ENCODE measurements at regions not wholly inside any gene's neighbourhood (a gene's known extent, or its start where the extent isn't known, plus 50 kb on each side); places are given as distances from the start of the nearest gene placed in this dataset.
"Not testable (repeated sequence)": the region's sequence is repeated elsewhere in the genome, so short reads cannot be mapped to it uniquely, and the experiment has no call there.

DNA sequence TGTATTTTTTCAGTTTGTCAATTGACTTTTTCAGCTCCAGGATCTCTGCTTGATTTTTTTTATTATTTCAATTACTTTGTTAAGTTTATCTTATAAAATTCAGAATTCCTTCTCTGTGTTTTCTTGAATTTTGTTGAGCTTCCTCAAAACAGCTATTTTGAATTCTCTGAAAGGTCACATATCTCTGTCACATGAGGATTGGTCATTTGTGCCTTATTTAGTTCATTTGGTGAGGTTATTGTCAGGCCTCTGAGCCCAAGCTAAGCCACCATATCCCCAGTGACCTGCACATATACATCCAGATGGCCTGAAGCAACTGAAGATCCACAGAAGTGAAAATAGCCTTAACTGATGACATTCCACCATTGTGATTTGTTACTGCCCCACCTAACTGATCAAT is 98.4 kb upstream of the SETMAR start:
- TF ChIP-seq, protein P1, sequence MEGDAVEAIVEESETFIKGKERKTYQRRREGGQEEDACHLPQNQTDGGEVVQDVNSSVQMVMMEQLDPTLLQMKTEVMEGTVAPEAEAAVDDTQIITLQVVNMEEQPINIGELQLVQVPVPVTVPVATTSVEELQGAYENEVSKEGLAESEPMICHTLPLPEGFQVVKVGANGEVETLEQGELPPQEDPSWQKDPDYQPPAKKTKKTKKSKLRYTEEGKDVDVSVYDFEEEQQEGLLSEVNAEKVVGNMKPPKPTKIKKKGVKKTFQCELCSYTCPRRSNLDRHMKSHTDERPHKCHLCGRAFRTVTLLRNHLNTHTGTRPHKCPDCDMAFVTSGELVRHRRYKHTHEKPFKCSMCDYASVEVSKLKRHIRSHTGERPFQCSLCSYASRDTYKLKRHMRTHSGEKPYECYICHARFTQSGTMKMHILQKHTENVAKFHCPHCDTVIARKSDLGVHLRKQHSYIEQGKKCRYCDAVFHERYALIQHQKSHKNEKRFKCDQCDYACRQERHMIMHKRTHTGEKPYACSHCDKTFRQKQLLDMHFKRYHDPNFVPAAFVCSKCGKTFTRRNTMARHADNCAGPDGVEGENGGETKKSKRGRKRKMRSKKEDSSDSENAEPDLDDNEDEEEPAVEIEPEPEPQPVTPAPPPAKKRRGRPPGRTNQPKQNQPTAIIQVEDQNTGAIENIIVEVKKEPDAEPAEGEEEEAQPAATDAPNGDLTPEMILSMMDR (conservative IDR thresholded peaks at IDR 0.05; ENCODE audit: low read depth, low read length): not testable (repeated sequence)
- TF ChIP-seq POLR2A (IDR thresholded peaks at IDR 0.05; ENCODE audit: low read depth, low read length); RAD21 (IDR thresholded peaks at IDR 0.05; ENCODE audit: low read length); MAFK (IDR thresholded peaks at IDR 0.05; ENCODE audit: low read depth, low read length); MXI1 (IDR thresholded peaks at IDR 0.05; ENCODE audit: borderline replicate concordance, low read depth, low read length); SMC3 (IDR thresholded peaks at IDR 0.05; ENCODE audit: low read depth, low read length); FOS (IDR thresholded peaks at IDR 0.05; ENCODE audit: low read depth, low read length): not testable (repeated sequence)
- TF ChIP-seq, protein P2, sequence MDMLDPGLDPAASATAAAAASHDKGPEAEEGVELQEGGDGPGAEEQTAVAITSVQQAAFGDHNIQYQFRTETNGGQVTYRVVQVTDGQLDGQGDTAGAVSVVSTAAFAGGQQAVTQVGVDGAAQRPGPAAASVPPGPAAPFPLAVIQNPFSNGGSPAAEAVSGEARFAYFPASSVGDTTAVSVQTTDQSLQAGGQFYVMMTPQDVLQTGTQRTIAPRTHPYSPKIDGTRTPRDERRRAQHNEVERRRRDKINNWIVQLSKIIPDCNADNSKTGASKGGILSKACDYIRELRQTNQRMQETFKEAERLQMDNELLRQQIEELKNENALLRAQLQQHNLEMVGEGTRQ (IDR thresholded peaks at IDR 0.05; ENCODE audit: low read depth, low read length): not testable (repeated sequence)

Measured in IMR-90 (cell line).